Neural cell (in vitro differentiated cells): ENCODE measurements at regions not wholly inside any gene's neighbourhood (a gene's known extent, or its start where the extent isn't known, plus 50 kb on each side); places are given as distances from the start of the nearest gene placed in this dataset.

Source experiments
- CTCF ChIP-seq: fragments of 450-650 bp; IDR thresholded peaks from 2 replicates; pipeline ENCODE4 v1.5.1; 2014; ENCODE audit warnings: antibody characterized with exemption, mild to moderate bottlenecking, moderate library complexity; ENCODE audit not compliant: poor library complexity, severe bottlenecking
- EP300 ChIP-seq: fragments of 450-650 bp; conservative IDR thresholded peaks from 2 replicates; pipeline ENCODE4 v1.6.1; 2014; ENCODE audit warnings: antibody characterized with exemption, mild to moderate bottlenecking, moderate library complexity; ENCODE audit not compliant: poor library complexity, severe bottlenecking
- EZH2 ChIP-seq: fragments of 200-600, 300-800 bp; shearing (Covaris generic), sonication (generic); IDR thresholded peaks from 2 replicates; pipeline ENCODE4 v1.6.1; 2014; ENCODE audit warnings: antibody characterized with exemption, low read length, borderline replicate concordance, mild to moderate bottlenecking; ENCODE audit not compliant: insufficient read depth, poor library complexity, severe bottlenecking
- MXI1 ChIP-seq: fragments of 450-650 bp; conservative IDR thresholded peaks from 2 replicates; pipeline ENCODE4 v1.6.1; 2014; ENCODE audit warnings: antibody characterized with exemption, mild to moderate bottlenecking; ENCODE audit not compliant: poor library complexity, severe bottlenecking
- POLR2AphosphoS5 ChIP-seq: IDR thresholded peaks from 2 replicates; pipeline ENCODE4 v1.6.1; 2012
- RAD21 ChIP-seq: fragments of 450-650 bp; conservative IDR thresholded peaks from 2 replicates; pipeline ENCODE4 v1.6.1; 2014; ENCODE audit warnings: antibody characterized with exemption, mild to moderate bottlenecking, moderate library complexity
- REST ChIP-seq: IDR thresholded peaks from 2 replicates; pipeline ENCODE4 v1.6.1; 2012; ENCODE audit warnings: borderline replicate concordance
- SMC3 ChIP-seq: fragments of 450-650 bp; conservative IDR thresholded peaks from 2 replicates; pipeline ENCODE4 v1.6.1; 2014; ENCODE audit warnings: antibody characterized with exemption, mild to moderate bottlenecking, moderate library complexity; ENCODE audit not compliant: poor library complexity

- TF ChIP-seq CTCF (no peak), EZH2 (no peak), REST (no peak), SMC3 (no peak), EP300 (no peak), RAD21 (no peak), MXI1 (no peak), POLR2AphosphoS5 (no peak)
Observed at GRCh38 chr1:101116006-101116405, 90.4 kb upstream of the DPH5 start.
